HCT116 (cell line): ENCODE measurements at regions not wholly inside any gene's neighbourhood (a gene's known extent, or its start where the extent isn't known, plus 50 kb on each side); places are given as distances from the start of the nearest gene placed in this dataset.

Experiments used
- ATF3 ChIP-seq: IDR thresholded peaks from 2 replicates; pipeline ENCODE4 v1.6.1; 2012
- CEBPB ChIP-seq: IDR thresholded peaks from 2 replicates; pipeline ENCODE4 v1.6.1; 2012; ENCODE audit warnings: low read depth
- CTCF ChIP-seq, 3 experiments: fragments of 200-600 bp in 1 of 3; sonication (generic) in 1 of 3; IDR thresholded peaks in 2 of 3; conservative IDR thresholded peaks in 1 of 3; 2 replicates each; pipeline ENCODE4 v1.5.1; 2012 to 2017; ENCODE audit warnings: low read depth in 2 of 3, low read length in 2 of 3, antibody characterized with exemption in 1 of 3, borderline replicate concordance in 1 of 3, control low read depth in 1 of 3, mild to moderate bottlenecking in 1 of 3, mixed read lengths in 1 of 3, mixed run types in 1 of 3, moderate library complexity in 1 of 3; ENCODE audit not compliant: insufficient read depth in 1 of 3
- ELF1 ChIP-seq: IDR thresholded peaks from 2 replicates; pipeline ENCODE4 v1.6.1; 2012; ENCODE audit warnings: low read depth, borderline replicate concordance
- EZH2 ChIP-seq: fragments of 200-600 bp; sonication (generic); IDR thresholded peaks from 2 replicates; pipeline ENCODE4 v1.6.1; 2017; ENCODE audit warnings: antibody characterized with exemption, mixed run types
- EZH2phosphoT487 ChIP-seq: fragments of 200-600 bp; IDR thresholded peaks from 2 replicates; pipeline ENCODE4 v1.6.1; 2018; ENCODE audit warnings: antibody characterized with exemption, borderline replicate concordance
- FOSL1 ChIP-seq: IDR thresholded peaks from 2 replicates; pipeline ENCODE4 v1.6.1; 2012; ENCODE audit warnings: low read depth
- POLR2A ChIP-seq: IDR thresholded peaks from 2 replicates; pipeline ENCODE4 v1.7.0; 2011; ENCODE audit warnings: borderline replicate concordance; ENCODE audit not compliant: insufficient read depth, insufficient read length; ENCODE audit errors: extremely low read depth
- POLR2AphosphoS5 ChIP-seq: IDR thresholded peaks from 2 replicates; pipeline ENCODE4 v1.6.1; 2011; ENCODE audit warnings: mild to moderate bottlenecking, low read depth, low read length, moderate library complexity
- RAD21 ChIP-seq: IDR thresholded peaks from 2 replicates; pipeline ENCODE4 v1.6.1; 2012; ENCODE audit warnings: low read depth, mild to moderate bottlenecking
- REST ChIP-seq: IDR thresholded peaks from 2 replicates; pipeline ENCODE4 v1.6.1; 2012; ENCODE audit warnings: low read depth
- SIN3A ChIP-seq: IDR thresholded peaks from 2 replicates; pipeline ENCODE4 v1.6.1; 2012; ENCODE audit warnings: low read depth
- SP1 ChIP-seq: IDR thresholded peaks from 2 replicates; pipeline ENCODE4 v1.6.1; 2012; ENCODE audit warnings: low read depth
- YY1 ChIP-seq: IDR thresholded peaks from 2 replicates; pipeline ENCODE4 v1.6.1; 2011; ENCODE audit warnings: low read length, low read depth, moderate library complexity, mild to moderate bottlenecking; ENCODE audit not compliant: insufficient replicate concordance; ENCODE audit errors: extremely low read depth

- TF ChIP-seq CTCF (IDR thresholded peaks at IDR 0.05 in 2 of 3, conservative IDR thresholded peaks at IDR 0.05 in 1 of 3; ENCODE audit: borderline replicate concordance in 1 of 3, insufficient read depth in 1 of 3, low read depth in 2 of 3, low read length in 2 of 3) (no peak), EZH2phosphoT487 (no peak), RAD21 (no peak), POLR2AphosphoS5 (no peak), EZH2 (no peak), POLR2A (no peak), YY1 (no peak), REST (no peak), SP1 (no peak), FOSL1 (no peak), ATF3 (no peak), CEBPB (no peak), ELF1 (no peak), SIN3A (no peak)
These were observed 368.6 kb upstream of the CDH4 start for GRCh38 chr20:60883496-60883895.
